Stimulated activated CD8-positive, alpha-beta memory T cell treated with anti-CD3 and anti-CD28 coated beads, Interleukin-7, amount 100 ng/mL, for 1 hour (primary cell): ENCODE measurements at regions not wholly inside any gene's neighbourhood (a gene's known extent, or its start where the extent isn't known, plus 50 kb on each side); places are given as distances from the start of the nearest gene placed in this dataset.
"Not testable (repeated sequence)": the region's sequence is repeated elsewhere in the genome, so short reads cannot be mapped to it uniquely, and the experiment has no call there.

Source experiments
- DNase-seq, 2 donors: peaks; one replicate each; pipeline ENCODE4 v3.0.0-alpha.2; 2020; ENCODE audit warnings: low read depth in 2 of 2

DNA sequence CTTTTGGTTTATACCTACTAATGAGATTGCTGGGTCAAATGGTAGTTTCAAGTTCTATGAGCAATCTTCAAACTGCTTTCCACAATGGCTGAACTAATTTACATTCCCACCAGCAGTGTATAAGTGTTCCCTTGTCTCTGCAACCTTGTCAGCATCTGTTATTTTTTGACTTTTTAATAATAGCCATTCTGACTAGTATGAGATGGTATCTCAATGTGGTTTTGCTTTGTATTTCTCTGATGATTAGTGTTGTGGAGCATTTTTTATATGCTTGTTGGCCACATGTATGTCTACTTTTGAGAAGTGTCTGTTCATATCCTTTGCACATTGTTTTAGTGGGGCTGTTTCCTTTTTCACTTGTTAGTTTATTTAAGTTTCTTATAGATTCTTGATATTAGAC is 449.3 kb upstream of the ATP11B start:
- not testable (repeated sequence) for DNase-seq

DNA sequence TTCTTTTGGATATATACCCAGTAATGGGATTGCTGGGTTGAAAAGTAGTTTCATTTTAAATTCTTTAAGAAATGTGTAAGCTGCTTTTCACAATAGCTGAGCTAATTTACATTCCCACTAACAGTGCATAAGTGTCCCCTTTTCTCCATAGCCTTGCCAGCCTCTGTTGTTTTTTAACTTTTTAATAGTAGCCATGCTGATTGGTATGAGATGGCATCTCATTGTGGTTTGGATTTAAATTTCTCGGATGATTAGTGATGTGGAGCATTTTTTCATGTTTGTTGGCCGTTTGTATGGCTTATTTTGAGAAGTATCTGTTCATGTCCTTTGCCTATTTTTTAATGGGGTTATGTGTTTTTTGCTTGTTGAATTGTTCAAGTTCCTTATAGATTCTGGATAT is 444.3 kb upstream of the ATP11B start:
- DNase-seq = no peak

DNA sequence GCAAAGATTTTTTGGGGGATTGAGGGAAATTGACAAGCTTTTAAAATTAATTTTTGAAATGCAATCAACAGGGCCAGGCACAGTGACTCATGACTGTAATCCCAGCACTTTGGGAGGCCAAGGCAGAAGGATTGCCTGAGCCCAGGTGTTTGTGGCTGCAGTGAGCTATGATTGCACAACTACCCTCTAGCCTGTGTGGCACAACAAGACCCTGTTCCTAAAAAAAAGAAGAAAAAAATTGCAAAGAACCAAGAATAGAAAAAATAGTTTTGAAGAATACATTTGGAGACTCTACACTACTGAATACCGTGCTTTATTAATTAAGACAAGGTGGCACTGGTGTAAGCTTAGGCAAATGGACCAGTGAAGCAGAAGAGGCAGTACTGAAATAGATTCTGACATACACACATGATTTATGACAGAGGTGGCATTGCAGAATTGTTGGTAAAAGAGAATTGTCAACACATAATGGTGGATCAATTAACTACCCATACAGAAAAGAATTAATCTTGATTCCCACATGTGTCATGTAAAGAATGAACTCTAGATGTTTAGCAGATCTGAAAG is 443.3 kb upstream of the ATP11B start:
- no peak for DNase-seq

DNA sequence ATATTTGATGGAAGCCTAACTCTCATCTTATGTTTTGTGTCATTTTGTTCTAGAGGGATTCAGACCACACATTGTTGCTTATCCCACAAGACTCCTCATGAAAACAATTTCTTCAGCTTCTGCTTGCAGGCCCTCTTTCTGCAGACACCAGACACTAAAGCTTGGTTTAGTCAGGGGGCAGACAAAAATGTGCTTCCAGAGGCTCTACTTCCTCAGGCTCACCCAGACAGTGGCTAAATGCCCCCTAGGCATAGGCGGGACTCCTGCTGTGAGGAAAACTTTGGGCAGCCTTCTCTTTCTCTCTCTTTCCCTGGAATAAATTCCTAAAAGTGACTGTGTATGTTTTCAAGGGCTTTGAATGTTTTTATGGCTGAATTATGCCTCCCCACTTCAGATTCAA is 435.4 kb upstream of the ATP11B start:
- DNase-seq = no peak

DNA sequence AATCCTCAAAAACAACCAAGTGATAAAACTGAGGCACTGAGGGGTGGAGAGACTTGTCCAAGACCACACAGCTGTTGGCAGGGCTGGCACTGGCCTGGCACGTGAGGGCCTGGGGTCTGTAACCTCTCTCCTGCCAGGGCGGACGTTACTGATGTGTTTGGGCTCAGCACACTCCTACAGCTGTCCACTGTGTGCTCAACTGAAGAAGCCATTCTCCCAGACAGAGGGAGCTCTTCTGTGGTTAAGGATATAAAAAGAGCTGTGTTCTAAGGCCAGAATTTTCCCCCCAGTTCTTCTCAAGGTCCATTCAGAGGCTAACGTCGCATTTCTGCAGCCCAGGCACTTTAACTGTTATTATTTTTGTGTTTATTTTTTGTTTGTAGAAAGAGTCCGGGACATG is 429.0 kb upstream of the ATP11B start:
- no peak for DNase-seq

DNA sequence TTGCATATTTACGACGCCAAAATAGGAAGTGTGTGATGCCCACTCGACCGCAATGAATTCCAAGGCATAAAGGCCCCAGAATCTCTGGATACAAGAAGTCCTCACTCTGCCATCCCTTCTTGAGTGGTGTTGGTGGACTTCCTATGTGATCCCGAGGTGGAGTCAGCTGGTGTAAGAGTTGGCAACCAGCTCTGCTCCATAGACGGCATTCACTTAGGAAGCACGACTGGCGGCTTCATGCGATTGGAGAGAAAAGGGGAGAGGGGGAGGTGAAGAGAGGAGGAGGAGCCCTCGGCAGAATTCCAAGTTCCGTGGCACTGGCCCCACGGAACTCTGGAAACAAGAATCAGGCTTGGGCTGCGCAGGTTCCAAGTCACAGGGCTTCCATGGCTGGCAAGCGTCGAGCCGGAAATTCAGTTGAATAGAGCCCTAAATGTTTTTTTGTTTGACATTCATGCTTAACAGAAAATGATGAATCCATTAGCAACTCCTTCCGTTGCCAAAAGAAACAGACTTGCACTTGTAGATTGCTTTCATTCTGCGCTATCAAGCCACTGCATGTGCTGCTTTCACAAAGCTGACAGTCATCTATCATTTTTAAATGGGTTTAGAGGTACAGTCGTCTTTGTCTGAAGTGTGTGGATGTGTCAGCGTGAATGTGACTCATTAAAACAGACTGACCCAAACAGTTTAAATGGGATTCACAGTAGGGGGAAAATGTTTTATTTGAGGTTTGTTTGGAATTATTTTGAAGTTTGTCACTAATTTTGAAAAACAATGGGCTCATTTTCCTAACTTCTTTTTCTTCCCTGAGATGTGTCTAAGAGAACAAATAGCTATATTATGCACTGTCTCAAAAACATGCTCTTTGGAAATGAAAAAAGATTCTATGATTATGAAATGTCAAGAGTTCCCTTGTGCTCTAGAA is 428.3 kb upstream of the ATP11B start:
- DNase-seq = no peak

DNA sequence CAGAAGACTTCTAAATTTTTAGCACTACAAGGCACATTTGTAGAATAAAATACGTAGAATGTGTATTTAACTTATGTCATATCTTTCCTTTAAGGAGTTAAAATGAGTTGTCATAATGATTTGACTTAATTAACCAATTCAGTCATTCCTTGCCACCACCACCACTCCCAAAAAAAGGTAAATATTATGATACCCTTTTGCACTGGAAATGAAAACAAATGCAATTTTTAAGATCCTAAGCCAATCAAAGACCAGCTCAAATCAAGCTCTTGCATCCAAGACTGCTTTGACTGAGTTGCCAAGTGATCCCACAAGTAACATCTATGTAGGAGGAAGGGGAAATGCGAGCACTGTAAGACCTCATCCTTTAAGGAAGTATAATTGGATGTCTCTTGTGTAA is 426.6 kb upstream of the ATP11B start:
- DNase-seq = no peak

DNA sequence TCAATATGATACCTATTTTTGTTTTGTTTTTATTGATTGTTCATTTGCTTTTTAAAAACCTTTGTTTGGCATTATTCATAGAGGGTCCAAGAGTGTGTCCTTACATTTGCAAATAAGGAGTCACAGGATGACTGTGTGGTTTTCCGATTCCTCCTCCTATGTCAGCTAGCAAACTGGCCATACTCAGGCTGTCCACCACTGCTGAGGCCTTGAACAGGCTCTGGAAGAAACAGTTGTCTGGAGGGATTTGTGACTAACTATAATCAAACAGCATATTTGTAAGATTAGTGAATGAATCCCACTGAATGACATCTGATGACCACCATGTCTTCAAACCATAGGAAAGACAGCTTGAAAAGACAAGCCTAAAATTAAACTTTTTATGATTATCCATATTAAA is 423.4 kb upstream of the ATP11B start:
- no peak for DNase-seq

DNA sequence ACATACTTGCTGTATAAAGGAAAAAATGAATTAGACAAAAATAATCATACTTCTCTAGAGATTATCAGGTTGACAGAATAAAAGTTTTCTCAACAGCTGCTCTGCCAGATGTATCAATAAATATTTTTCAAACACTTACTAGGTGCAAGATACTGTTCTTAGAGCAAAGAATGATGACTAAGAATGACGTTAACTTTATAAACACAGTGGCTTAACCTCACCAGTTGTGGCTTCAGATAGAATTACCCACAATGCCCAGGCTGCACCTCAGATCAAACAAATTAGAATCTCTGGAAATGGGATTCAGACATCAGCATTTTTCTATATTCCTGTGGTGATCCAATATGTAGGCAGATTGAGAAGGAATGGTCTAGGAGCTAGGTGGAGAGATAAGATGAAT is 422.4 kb upstream of the ATP11B start:
- DNase-seq = no peak

DNA sequence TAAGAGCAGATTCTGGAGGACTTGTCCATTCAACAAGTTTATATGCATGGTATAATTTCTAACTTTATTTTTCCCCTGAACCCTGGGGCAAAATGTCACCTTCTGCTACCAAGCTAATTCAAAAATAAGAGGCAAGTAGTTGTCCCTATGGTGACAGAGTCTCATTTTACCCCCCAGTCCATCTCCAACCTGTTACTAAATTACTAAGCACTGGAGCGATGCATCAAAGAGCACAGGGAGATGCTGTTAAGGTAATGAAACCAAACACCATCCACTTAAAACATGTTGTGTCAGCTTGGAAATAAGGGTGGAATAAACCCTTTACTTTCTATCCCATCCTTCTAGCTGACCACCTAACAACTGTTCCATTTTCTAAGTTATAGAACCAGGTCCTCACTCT is 417.4 kb upstream of the ATP11B start:
- no peak for DNase-seq

DNA sequence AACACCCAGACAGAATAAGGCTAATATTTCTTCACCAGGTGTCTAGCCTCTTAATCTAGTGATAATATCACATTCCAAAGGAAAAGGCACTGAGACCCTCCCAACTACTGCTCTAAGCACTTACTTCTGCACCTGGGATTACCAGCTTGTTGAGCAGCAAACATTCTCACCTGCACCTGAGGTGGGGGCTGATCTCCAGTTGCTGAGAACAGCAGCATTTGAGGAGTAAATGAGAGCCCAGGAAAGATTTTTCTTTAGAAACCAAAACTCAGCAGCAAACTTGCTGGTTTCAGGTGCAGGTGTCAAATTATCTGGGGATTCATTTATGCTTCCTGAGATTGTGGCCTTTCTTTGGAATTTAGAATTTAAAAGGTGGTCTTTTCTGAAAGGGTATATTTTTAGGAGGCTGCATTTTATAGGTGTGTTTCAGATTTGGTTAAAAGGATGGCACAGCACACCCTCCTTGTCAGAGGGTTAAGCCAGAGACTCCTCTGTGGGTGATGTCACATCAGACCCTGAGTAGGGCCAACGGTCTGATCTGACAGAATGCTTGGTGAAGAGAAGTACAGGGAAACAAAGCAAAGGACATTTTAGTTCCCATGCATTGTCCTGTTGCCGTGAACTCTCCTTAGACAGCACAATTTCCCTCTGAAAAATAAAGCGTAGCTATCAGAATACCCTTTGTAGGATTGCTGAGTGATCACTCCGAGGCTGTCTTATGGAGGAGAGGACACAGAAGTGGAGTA is 411.0 kb upstream of the ATP11B start:
- DNase-seq = no peak

DNA sequence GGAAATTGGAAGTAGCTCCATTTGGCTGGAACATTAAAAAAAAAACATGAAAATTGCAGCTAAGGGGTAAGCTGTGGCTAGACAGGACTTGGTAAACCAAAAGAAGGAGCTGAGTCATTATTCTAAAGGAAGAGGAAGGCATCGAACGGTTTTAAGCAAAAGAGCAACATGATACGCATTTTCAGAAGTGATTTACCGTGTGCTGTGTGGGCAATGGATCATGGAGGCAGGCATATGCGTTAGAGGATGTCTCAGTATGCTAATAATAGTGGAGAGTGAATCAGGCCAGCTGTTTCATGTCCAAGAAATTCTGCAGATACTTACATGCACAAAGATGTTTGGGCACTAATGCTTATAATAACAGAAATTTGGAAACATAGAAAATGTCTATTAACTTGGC is 409.1 kb upstream of the ATP11B start:
- no peak for DNase-seq

DNA sequence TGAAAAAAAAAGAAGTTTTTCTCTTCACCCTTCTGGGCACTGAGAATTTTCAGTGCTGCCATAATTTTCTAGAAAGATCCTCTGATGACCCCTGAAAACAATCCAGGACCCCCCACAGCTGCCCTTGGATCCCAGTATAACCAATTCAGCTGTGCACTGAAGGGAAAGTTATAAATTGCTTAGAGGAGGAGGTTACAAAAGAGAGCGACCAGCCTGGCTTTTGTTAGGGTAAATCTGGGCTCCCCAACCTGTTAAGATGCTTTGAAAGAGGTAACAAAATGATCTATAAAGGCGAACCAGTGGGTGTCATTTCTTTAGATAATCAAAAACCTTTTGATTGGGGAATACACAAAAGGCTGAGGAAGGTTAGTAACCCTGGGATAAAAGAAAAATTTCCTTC is 407.9 kb upstream of the ATP11B start:
- no peak for DNase-seq

DNA sequence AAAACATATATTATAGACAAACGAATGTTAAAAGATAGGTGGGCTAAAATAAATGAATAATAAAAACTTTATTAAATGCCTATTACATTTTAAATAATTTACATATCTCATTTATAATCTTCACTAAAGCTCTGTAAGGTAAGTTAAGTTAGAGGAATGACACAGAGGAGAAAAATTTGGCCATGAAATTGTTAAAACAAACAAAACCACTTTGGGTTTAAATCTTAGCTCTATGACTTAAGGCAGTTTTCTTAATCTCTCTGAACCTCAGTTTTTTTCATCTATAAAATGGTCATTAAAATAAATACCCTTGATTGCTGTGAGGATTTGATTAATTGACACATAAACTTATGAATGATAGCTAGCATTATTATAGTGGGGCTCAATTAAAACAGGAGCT is 404.8 kb upstream of the ATP11B start:
- no peak for DNase-seq

DNA sequence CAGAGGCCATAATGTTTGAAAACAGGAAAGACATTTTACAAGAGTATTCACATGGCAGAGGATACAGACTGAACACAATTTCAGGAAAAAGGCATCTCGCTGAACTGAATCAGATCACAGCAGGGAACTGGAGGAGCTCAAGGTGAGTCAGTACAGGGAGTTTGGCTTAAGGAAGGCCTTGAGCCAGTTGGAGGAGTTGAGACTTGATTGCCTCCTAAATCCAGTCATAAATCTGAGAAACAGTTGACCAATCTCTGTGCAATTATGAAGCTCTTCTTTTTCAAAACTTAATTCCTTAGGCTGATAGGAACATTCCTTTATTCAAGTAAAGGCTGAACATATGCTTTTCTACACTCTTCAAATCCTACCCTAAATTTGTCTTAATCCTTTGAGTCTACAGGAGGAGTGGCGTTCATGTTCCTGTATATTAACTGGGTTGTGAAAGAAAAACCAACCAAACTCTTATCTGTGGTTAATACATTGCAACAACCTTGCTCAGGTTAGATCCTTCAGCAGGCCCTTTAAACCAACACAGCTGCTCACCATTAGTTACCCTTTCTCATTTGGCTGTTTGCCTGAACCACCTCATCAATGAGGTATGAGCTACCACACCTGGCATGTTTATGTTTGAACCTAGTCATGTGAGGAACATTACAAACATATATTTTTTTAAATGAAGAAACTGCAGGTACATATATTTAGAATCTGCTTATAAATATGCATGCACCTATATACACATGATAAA is 404.1 kb upstream of the ATP11B start:
- no peak for DNase-seq

DNA sequence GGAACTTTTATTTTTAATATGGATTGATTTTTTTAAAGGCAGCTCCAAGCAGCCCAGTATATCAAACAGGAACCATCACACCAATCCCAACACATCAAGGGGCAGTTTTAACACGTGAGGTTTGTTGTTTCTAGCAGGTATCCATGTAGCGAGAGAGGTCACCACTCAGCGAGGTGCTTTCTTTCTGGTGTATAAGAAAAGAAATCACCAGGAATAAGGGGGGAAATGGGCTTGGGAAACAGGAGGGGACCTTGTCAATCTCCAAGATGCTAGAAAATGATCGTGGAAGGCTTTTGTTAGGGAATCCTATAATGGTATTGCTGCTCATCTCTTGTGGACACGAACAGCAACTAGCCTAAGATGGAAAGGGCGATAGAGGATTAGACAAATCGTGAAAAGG is 402.9 kb upstream of the ATP11B start:
- DNase-seq = no peak

DNA sequence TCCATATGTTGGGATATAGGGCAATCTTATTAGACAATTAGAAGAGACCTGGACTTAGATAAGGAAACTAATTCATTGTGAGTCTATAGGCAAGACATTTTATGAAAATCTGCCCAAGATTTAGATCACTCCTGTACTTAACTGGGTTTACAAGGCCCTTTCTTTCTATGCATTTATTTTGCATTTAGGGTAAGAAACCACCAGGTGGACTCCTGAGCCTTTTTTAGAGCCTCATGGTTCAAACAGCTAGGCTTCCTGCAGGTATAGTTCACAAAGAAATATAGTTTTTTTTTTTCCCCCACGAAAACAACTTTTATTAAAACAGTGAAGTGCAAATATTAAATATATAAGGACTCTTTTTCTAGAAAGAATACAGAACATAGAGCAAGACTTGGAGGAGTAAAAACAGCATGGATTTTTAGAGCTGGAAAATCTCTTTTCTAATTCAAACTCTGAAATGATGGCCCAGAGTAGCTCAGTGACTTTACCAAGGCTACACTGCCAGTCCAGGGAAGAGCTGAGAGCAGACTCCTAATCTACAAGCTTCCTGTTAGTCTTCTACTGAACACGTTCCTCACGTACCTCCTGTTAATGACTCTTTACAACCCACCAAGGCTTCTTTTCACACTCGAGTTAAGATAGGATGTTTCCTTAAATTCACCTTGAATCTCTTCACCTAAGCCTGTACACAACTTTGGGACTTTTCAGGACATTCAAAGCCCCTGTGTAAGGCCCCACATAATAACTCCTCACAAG is 400.9 kb upstream of the ATP11B start:
- DNase-seq = no peak

DNA sequence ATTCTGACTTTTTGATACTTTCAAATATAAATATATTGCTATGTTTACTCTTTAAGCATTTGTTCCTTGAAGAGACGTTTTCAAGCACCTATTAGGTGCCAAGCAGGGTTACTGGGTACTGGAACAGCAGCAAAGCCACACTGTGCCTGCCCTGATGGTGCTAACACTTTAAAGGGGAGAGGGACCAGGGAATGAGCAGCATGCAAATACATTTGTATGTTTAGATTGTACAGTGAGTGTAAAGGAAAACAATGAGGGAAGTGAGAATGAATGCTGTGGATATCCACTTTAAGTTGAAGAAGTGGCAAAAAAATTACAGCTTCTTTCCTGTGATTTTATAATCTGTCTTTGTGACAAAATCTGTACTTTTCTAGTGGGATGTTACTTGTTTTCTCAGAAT is 400.2 kb upstream of the ATP11B start:
- DNase-seq = no peak

DNA sequence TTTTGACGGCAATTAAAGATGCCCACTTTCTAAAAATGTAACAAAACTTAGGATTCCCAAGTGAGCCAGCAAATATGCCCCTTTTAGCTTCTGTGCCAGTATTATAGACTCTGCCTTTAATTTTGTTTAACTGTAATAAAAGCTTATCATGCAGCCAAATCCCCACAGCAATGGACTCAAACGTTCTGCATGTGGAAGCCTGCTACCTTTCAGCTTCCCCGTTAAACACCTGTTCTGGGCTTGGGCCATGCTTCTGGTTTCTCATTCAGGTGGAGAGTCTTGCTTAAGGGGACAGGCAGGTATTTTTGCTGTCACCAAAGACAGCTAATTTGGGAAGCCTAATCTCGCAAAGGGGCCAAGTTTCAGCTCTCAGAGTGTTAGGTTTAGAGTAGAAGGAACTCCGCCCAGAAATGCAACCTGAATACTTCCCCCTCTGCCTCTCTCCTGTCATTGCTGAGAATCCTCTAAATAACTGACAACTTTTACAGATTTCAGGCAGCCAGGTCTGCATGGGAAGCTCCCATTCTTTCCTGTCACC is 399.4 kb upstream of the ATP11B start:
- DNase-seq = no peak

DNA sequence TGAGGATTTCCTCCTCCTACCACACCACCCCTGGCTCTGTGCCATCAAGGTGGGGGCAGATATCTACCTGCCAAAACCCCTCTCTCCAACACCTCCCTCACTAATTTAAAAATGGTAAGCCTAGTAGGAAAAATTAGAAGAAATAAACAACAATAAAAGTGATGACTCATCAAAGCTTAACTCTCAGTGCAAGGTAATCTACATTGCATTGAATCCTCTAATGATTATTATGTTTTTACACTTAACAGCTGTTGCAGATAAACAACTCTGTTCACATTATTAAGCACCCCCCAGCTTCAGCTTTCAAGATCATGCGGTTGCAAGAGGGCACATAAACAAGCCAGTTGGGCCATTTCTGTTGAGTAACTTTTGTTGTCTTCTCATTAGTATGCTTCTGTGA is 396.1 kb upstream of the ATP11B start:
- DNase-seq = no peak
